Motor neuron (in vitro differentiated cells): ENCODE measurements at regions not wholly inside any gene's neighbourhood (a gene's known extent, or its start where the extent isn't known, plus 50 kb on each side); places are given as distances from the start of the nearest gene placed in this dataset.
A peak's percentile ranks its signal among the peaks of the same experiment; 100 is the strongest.
"Not testable (repeated sequence)": the region's sequence is repeated elsewhere in the genome, so short reads cannot be mapped to it uniquely, and the experiment has no call there.

ENCODE experiments used
- ATAC-seq, 8 experiments: fragments of 200-7000 bp; cut with Tn5 transposase; replicated peaks in 6 of 8; 2 replicates each; pipeline ENCODE4 v1.8.0; 2021; ENCODE audit warnings: mild to moderate bottlenecking in 8 of 8, moderate library complexity in 8 of 8
- H3K27ac ChIP-seq, 2 donors: fragments of 250-450 bp; sonication (Bioruptor Pico); 2 replicates each; pipeline ENCODE4 v1.9.0; 2021; ENCODE audit warnings: antibody characterized with exemption in 2 of 2, mild to moderate bottlenecking in 2 of 2, moderate library complexity in 1 of 2
- H3K4me1 ChIP-seq, 2 donors: fragments of 250-450 bp; sonication (Bioruptor Pico); replicated peaks in 1 of 2; 2 replicates each; pipeline ENCODE4 v1.6.1; 2021; ENCODE audit warnings: antibody characterized with exemption in 2 of 2, mild to moderate bottlenecking in 2 of 2, moderate library complexity in 1 of 2
- H3K4me3 ChIP-seq, 5 donors: fragments of 250-450 bp; sonication (Bioruptor Pico); 2 replicates each; pipeline ENCODE4 v1.9.0; 2021; ENCODE audit warnings: antibody characterized with exemption in 5 of 5, mild to moderate bottlenecking in 5 of 5, moderate library complexity in 4 of 5
- WGBS, 10 experiments: fragments of 450-650 bp; shearing (Covaris generic); methylation state at CpG; one replicate each; pipeline ENCODE4 v1.0.0; 2022; 5-methylcytosine and 5-hydroxymethylcytosine counted together
- in situ Hi-C, 9 experiments: fragments of 400-800 bp; cut with MboI; loops; one replicate each; pipeline ENCODE4 v1.15.0; 2021; ENCODE audit warnings: low sequenced_read_pairs in 9 of 9, low pct_unique_long_range_greater_than_20kb in 2 of 9; ENCODE audit not compliant: unreplicated experiment in 9 of 9

GRCh38 chr10:35821339-35821911, 179.3 kb upstream of the FZD8 start:
- Histone ChIP-seq H3K27ac (no peak overlapping the region), H3K4me1 (no peaks in the 10 kb centered on the region), H3K4me3 (no peak overlapping the region)
- 0 to 100% (median 56%) methylated on average over 1 to 3 of the region's 4 CpGs for WGBS, 10 experiments
- in situ Hi-C loops = no loop called here
- no peak for ATAC-seq

GRCh38 chr10:35819736-35820135, 177.6 kb upstream of the FZD8 start:
- in situ Hi-C loops = no loop called here
- no peak for ATAC-seq
- WGBS, 10 experiments = 74 to 100% (median 89%) methylated on average over 1 to 4 of the region's 5 CpGs; no CpG with 5 or more reads in 3 of the 10 experiments
- no peak overlapping the region for H3K27ac ChIP-seq
- H3K4me3 ChIP-seq = no peak overlapping the region
- no peaks in the 10 kb centered on the region for H3K4me1 ChIP-seq

GRCh38 chr10:35819011-35819410, 176.9 kb upstream of the FZD8 start:
- H3K4me3 ChIP-seq = no peak overlapping the region
- no peak for ATAC-seq
- WGBS, 10 experiments = 82 to 100% (median 89%) methylated on average over 1 to 3 of the region's 3 CpGs; no CpG with 5 or more reads in 1 of the 10 experiments
- no peaks in the 10 kb centered on the region for H3K4me1 ChIP-seq
- in situ Hi-C loops = no loop called here
- no peak overlapping the region for H3K27ac ChIP-seq

- in situ Hi-C loops, ATAC-seq, H3K27ac ChIP-seq, H3K4me1 ChIP-seq, H3K4me3 ChIP-seq: not testable (repeated sequence)
- no CpG with 5 or more reads among the region's 5 CpGs for WGBS, 10 experiments
Observed at GRCh38 chr10:35817109-35817508, 175.0 kb upstream of the FZD8 start.

GRCh38 chr10:35813219-35813618, 171.1 kb upstream of the FZD8 start:
- H3K4me1 ChIP-seq = no peaks in the 10 kb centered on the region
- in situ Hi-C loops = no loop called here
- ATAC-seq = no peak
- H3K27ac ChIP-seq = no peak overlapping the region
- no peak overlapping the region for H3K4me3 ChIP-seq
- WGBS, 10 experiments = 51 to 95% (median 83%) methylated on average over 1 to 4 of the region's 4 CpGs; no CpG with 5 or more reads in 2 of the 10 experiments

GRCh38 chr10:35808344-35808743, 166.2 kb upstream of the FZD8 start:
- in situ Hi-C loops = no loop called here
- 80 to 100% (median 100%) methylated on average over 1 of the region's 1 CpG; no CpG with 5 or more reads in 5 of the 10 experiments for WGBS, 10 experiments
- no peak overlapping the region for H3K4me3 ChIP-seq
- H3K27ac ChIP-seq = no peak overlapping the region
- no peak for ATAC-seq
- no peaks in the 10 kb centered on the region for H3K4me1 ChIP-seq

- Histone ChIP-seq H3K4me1 (no peaks in the 10 kb centered on the region), H3K4me3 (no peak overlapping the region), H3K27ac (no peak overlapping the region)
- in situ Hi-C loops = no loop called here
- no peak for ATAC-seq
- WGBS, 10 experiments = 0 to 100% (median 52%) methylated on average over 1 to 2 of the region's 2 CpGs; no CpG with 5 or more reads in 4 of the 10 experiments
Observed at GRCh38 chr10:35803046-35803445, 160.9 kb upstream of the FZD8 start.

- no peak overlapping the region for H3K27ac ChIP-seq
- no peak overlapping the region for H3K4me3 ChIP-seq
- 47 to 100% (median 79%) methylated on average over 1 to 2 of the region's 2 CpGs for WGBS, 10 experiments
- in situ Hi-C loops = loop anchor here in 1 of 9 experiments (25.0 kb wide), 1 partner anchor 390 kb away; no protein-coding TSS in a partner anchor
- no peak for ATAC-seq
- no peaks in the 10 kb centered on the region for H3K4me1 ChIP-seq
Observed at GRCh38 chr10:35797187-35797586, 155.1 kb upstream of the FZD8 start.

- in situ Hi-C loops = loop anchor here in 1 of 9 experiments (25.0 kb wide), 1 partner anchor 392 kb away; no protein-coding TSS in a partner anchor
- no peak overlapping the region for H3K4me3 ChIP-seq
- ATAC-seq = peak in 1 of 8 experiments; percentile 67
- WGBS, 10 experiments = 47 to 97% (median 86%) methylated on average over 3 to 13 of the region's 13 CpGs; no CpG with 5 or more reads in 1 of the 10 experiments
- no peaks in the 10 kb centered on the region for H3K4me1 ChIP-seq
- H3K27ac ChIP-seq = no peak overlapping the region
Observed at GRCh38 chr10:35795131-35795824, 153.2 kb upstream of the FZD8 start.

GRCh38 chr10:35794703-35795102, 152.6 kb upstream of the FZD8 start:
- WGBS, 10 experiments = 80 to 98% (median 86%) methylated on average over 1 to 8 of the region's 12 CpGs; no CpG with 5 or more reads in 3 of the 10 experiments
- no peaks in the 10 kb centered on the region for H3K4me1 ChIP-seq
- in situ Hi-C loops = loop anchor here in 1 of 9 experiments (25.0 kb wide), 1 partner anchor 393 kb away; no protein-coding TSS in a partner anchor
- no peak overlapping the region for H3K4me3 ChIP-seq
- H3K27ac ChIP-seq = no peak overlapping the region
- ATAC-seq = peak in 1 of 8 experiments; percentile 17

- WGBS, 10 experiments = 17 to 96% (median 81%) methylated on average over 1 to 5 of the region's 7 CpGs; no CpG with 5 or more reads in 1 of the 10 experiments
- ATAC-seq = peak in 2 of 8 experiments; percentile 43 to 52
- Histone ChIP-seq H3K4me1 (no peaks in the 10 kb centered on the region), H3K4me3 (no peak overlapping the region), H3K27ac (no peak overlapping the region)
- in situ Hi-C loops = loop anchor here in 1 of 9 experiments (25.0 kb wide), 1 partner anchor 395 kb away; no protein-coding TSS in a partner anchor
Observed at GRCh38 chr10:35792291-35792690, 150.2 kb upstream of the FZD8 start.

- Histone ChIP-seq H3K4me3 (no peak overlapping the region), H3K27ac (no peak overlapping the region), H3K4me1 (no peaks in the 10 kb centered on the region)
- 57 to 91% (median 74%) methylated on average over 3 to 7 of the region's 7 CpGs; no CpG with 5 or more reads in 1 of the 10 experiments for WGBS, 10 experiments
- ATAC-seq = peak in 4 of 8 experiments; percentile 32 to 81 (median 44)
- in situ Hi-C loops = loop anchor here in 1 of 9 experiments (25.0 kb wide), 1 partner anchor 397 kb away; no protein-coding TSS in a partner anchor
Observed at GRCh38 chr10:35789996-35790395, 147.9 kb upstream of the FZD8 start.

- no peak overlapping the region for H3K4me3 ChIP-seq
- in situ Hi-C loops = loop anchor here in 1 of 9 experiments (25.0 kb wide), 1 partner anchor 403 kb away; no protein-coding TSS in a partner anchor
- H3K4me1 ChIP-seq = no peaks in the 10 kb centered on the region
- no peak overlapping the region for H3K27ac ChIP-seq
- peak in 1 of 8 experiments; percentile 31 for ATAC-seq
- WGBS, 10 experiments = 40 to 90% (median 66%) methylated on average over 1 to 5 of the region's 5 CpGs; no CpG with 5 or more reads in 1 of the 10 experiments
Observed at GRCh38 chr10:35784751-35785150, 142.7 kb upstream of the FZD8 start.
